Stomach (tissue), 8 donors: ENCODE measurements at regions not wholly inside any gene's neighbourhood (a gene's known extent, or its start where the extent isn't known, plus 50 kb on each side); places are given as distances from the start of the nearest gene placed in this dataset.

Source experiments
- DNase-seq, 2 donors: peaks; one replicate each; pipeline versions ENCODE4 v3.0.0 to v3.0.0-alpha.2; 2013 to 2019
- H3K27ac ChIP-seq, 5 donors: fragments of 200-600 bp in 4 of 5; sonication (generic) in 4 of 5; one replicate each; pipeline ENCODE4 v1.5.1; 2013 to 2019; ENCODE audit warnings: mild to moderate bottlenecking in 1 of 5, moderate library complexity in 1 of 5
- H3K27me3 ChIP-seq, 3 donors: fragments of 200-600 bp; sonication (generic); one replicate each; pipeline ENCODE4 v1.5.1; 2017 to 2019; ENCODE audit warnings: mixed run types in 1 of 3
- H3K36me3 ChIP-seq, 4 donors: fragments of 200-600 bp; sonication (generic); 1 replicate in 3 of 4; 2 replicates in 1 of 4; pipeline ENCODE4 v1.5.1; 2016 to 2019
- H3K4me1 ChIP-seq, 4 donors: fragments of 200-600 bp; sonication (generic); one replicate each; pipeline ENCODE4 v1.5.1; 2016 to 2019
- H3K4me3 ChIP-seq, 4 donors: fragments of 200-600 bp; sonication (generic) in 3 of 4; one replicate each; pipeline ENCODE4 v1.5.1; 2016 to 2019; ENCODE audit warnings: mild to moderate bottlenecking in 1 of 4
- H3K9me3 ChIP-seq, 4 donors: fragments of 200-600 bp; sonication (generic); one replicate each; pipeline ENCODE4 v1.5.1; 2016 to 2019
- CTCF ChIP-seq, 7 experiments: fragments of 450-650 bp in 4 of 7; fragments of 200-600 bp in 3 of 7; sonication (generic) in 3 of 7; IDR thresholded peaks; one replicate each; pipeline ENCODE4 v1.5.1; 2016 to 2019; ENCODE audit warnings: antibody characterized with exemption in 7 of 7, control low read depth in 2 of 7, mild to moderate bottlenecking in 1 of 7
- EP300 ChIP-seq: sonication (generic); formaldehyde crosslinking; IDR thresholded peaks from one replicate; pipeline ENCODE4 v1.6.1; 2017; ENCODE audit warnings: antibody characterized with exemption
- POLR2A ChIP-seq, 4 donors: fragments of 450-650 bp; IDR thresholded peaks; one replicate each; pipeline ENCODE4 v1.6.1; 2016; ENCODE audit warnings: antibody characterized with exemption in 4 of 4, control low read depth in 2 of 4, mild to moderate bottlenecking in 1 of 4, moderate library complexity in 1 of 4
- POLR2AphosphoS5 ChIP-seq, 3 donors: sonication (generic); formaldehyde crosslinking; IDR thresholded peaks; one replicate each; pipeline ENCODE4 v1.6.1; 2016; ENCODE audit warnings: antibody characterized with exemption in 3 of 3
- WGBS, 5 donors: extraction: QIAGEN DNeasy Blood & Tissue Kit in 3 of 5; methylation state at CpG; one replicate each; pipeline versions ENCODE4 v1.1.5 to v1.1.7; 2013 to 2018; 5-methylcytosine and 5-hydroxymethylcytosine counted together
- intact Hi-C: fragments of 100-400 bp; cut with DNase I; formaldehyde crosslinking; loops from one replicate; pipeline ENCODE4 v1.15.1; 2023; ENCODE audit warnings: low total_unique reads
- donor health status: healthy with polysubstance abuse.
- donor health status: Bipolar disorder and iron deficiency.
- donor health status: healthy.

- TF ChIP-seq POLR2A (IDR thresholded peaks at IDR 0.05) (no peak), CTCF (IDR thresholded peaks at IDR 0.05) (no peak), EP300 (no peak), POLR2AphosphoS5 (IDR thresholded peaks at IDR 0.05) (no peak)
- intact Hi-C loops: no loop called here
These were observed 432.7 kb upstream of the SEMA3A start for GRCh38 chr7:84627250-84627649.

GRCh38 chr7:84624927-84625326 is 430.3 kb upstream of the SEMA3A start:
- no peak for DNase-seq
- no peak for TF ChIP-seq POLR2A (IDR thresholded peaks at IDR 0.05)
- no peak for TF ChIP-seq POLR2AphosphoS5 (IDR thresholded peaks at IDR 0.05)
- Histone ChIP-seq H3K27me3 (no peaks in the 10 kb centered on the region), H3K9me3 (no peaks in the 10 kb centered on the region), H3K27ac (no peak overlapping the region), H3K4me3 (no peak overlapping the region), H3K4me1 (no peaks in the 10 kb centered on the region), H3K36me3 (no peaks in the 10 kb centered on the region)
- 60 to 83% (median 74%) methylated on average over 2 of the region's 2 CpGs for WGBS, 5 donors
- intact Hi-C loops: no loop called here

More at GRCh38 chr7:84627250-84627649, 432.7 kb upstream of the SEMA3A start:
- Histone ChIP-seq H3K27me3 (no peaks in the 10 kb centered on the region), H3K9me3 (peaks cover 0 to 14% (median 3%) of the 10 kb centered on the region in 4 donors), H3K4me1 (no peaks in the 10 kb centered on the region), H3K36me3 (no peaks in the 10 kb centered on the region), H3K27ac (no peak overlapping the region), H3K4me3 (no peak overlapping the region)
- DNase-seq: no peak
- WGBS, 5 donors: 35 to 63% (median 40%) methylated on average over 2 of the region's 2 CpGs

- H3K36me3 ChIP-seq: no peaks in the 10 kb centered on the region
- WGBS, 5 donors: 74 to 93% (median 83%) methylated on average over 1 of the region's 1 CpG
- TF ChIP-seq POLR2A (IDR thresholded peaks at IDR 0.05) (no peak), CTCF (IDR thresholded peaks at IDR 0.05) (no peak), POLR2AphosphoS5 (IDR thresholded peaks at IDR 0.05) (no peak), EP300 (no peak)
- intact Hi-C loops: no loop called here
- H3K4me1 ChIP-seq: no peaks in the 10 kb centered on the region
- H3K9me3 ChIP-seq: no peaks in the 10 kb centered on the region
- H3K27ac ChIP-seq: no peak overlapping the region
- DNase-seq: no peak
- no peaks in the 10 kb centered on the region for H3K27me3 ChIP-seq
- H3K4me3 ChIP-seq: no peak overlapping the region
These were observed 429.9 kb upstream of the SEMA3A start for GRCh38 chr7:84624527-84624926.

- Histone ChIP-seq H3K4me1 (no peaks in the 10 kb centered on the region), H3K27ac (no peak overlapping the region), H3K9me3 (no peaks in the 10 kb centered on the region), H3K27me3 (no peaks in the 10 kb centered on the region), H3K36me3 (no peaks in the 10 kb centered on the region), H3K4me3 (no peak overlapping the region)
- no peak for TF ChIP-seq CTCF (IDR thresholded peaks at IDR 0.05)
- TF ChIP-seq EP300: no peak
- no peak for TF ChIP-seq POLR2A (IDR thresholded peaks at IDR 0.05)
- no peak for TF ChIP-seq POLR2AphosphoS5 (IDR thresholded peaks at IDR 0.05)
- intact Hi-C loops: no loop called here
- no peak for DNase-seq
- WGBS, 5 donors: 86 to 91% (median 89%) methylated on average over 4 of the region's 4 CpGs
These were observed 422.9 kb upstream of the SEMA3A start for GRCh38 chr7:84617265-84618030.

GRCh38 chr7:84614821-84615501 is 420.4 kb upstream of the SEMA3A start:
- Histone ChIP-seq H3K27me3 (no peaks in the 10 kb centered on the region), H3K27ac (no peak overlapping the region)
- TF ChIP-seq CTCF (IDR thresholded peaks at IDR 0.05) (no peak), POLR2AphosphoS5 (IDR thresholded peaks at IDR 0.05) (no peak), EP300 (no peak)

More at GRCh38 chr7:84614821-84615501, 420.4 kb upstream of the SEMA3A start:
- DNase-seq: no peak
- no peak overlapping the region for H3K4me3 ChIP-seq
- H3K4me1 ChIP-seq: no peaks in the 10 kb centered on the region
- no peaks in the 10 kb centered on the region for H3K36me3 ChIP-seq
- no peaks in the 10 kb centered on the region for H3K9me3 ChIP-seq
- intact Hi-C loops: no loop called here
